Right renal pelvis (tissue), 4 donors: ENCODE measurements at regions not wholly inside any gene's neighbourhood (a gene's known extent, or its start where the extent isn't known, plus 50 kb on each side); places are given as distances from the start of the nearest gene placed in this dataset.
"Not testable (repeated sequence)": the region's sequence is repeated elsewhere in the genome, so short reads cannot be mapped to it uniquely, and the experiment has no call there.

ENCODE experiments used
- DNase-seq, 4 donors: peaks; one replicate each; pipeline ENCODE4 v3.0.0-alpha.2; 2013; ENCODE audit warnings: low read depth in 4 of 4, low spot score in 3 of 4, missing footprints in 1 of 4

GRCh38 chr15:25137013-25137412 is 182.2 kb downstream of the SNRPN start:
- DNase-seq, result no peak

GRCh38 chr15:25169318-25169717 is 214.5 kb downstream of the SNRPN start:
- DNase-seq, result no peak

GRCh38 chr15:25170113-25170731 is 215.4 kb downstream of the SNRPN start:
- DNase-seq, result no peak

- DNase-seq, result no peak
These were observed 216.0 kb downstream of the SNRPN start for GRCh38 chr15:25170781-25171110.

- no peak for DNase-seq
These were observed 216.5 kb downstream of the SNRPN start for GRCh38 chr15:25171111-25171811.

GRCh38 chr15:25171856-25172687 is 217.3 kb downstream of the SNRPN start:
- DNase-seq, result no peak

GRCh38 chr15:25172691-25173090 is 217.9 kb downstream of the SNRPN start:
- no peak for DNase-seq

GRCh38 chr15:25173241-25174028 is 218.6 kb downstream of the SNRPN start:
- DNase-seq, result no peak

- not testable (repeated sequence) for DNase-seq
These were observed 219.4 kb downstream of the SNRPN start for GRCh38 chr15:25174149-25174548.

GRCh38 chr15:25175033-25175788 is 220.4 kb downstream of the SNRPN start:
- DNase-seq, result no peak

- DNase-seq, result no peak
These were observed 221.2 kb downstream of the SNRPN start for GRCh38 chr15:25175789-25176615.

- no peak for DNase-seq
These were observed 221.8 kb downstream of the SNRPN start for GRCh38 chr15:25176616-25176923.

- no peak for DNase-seq
These were observed 222.5 kb downstream of the SNRPN start for GRCh38 chr15:25176991-25177954.

GRCh38 chr15:25177955-25178801 is 223.4 kb downstream of the SNRPN start:
- no peak for DNase-seq

GRCh38 chr15:25178835-25179672 is 224.3 kb downstream of the SNRPN start:
- no peak for DNase-seq

GRCh38 chr15:25179673-25180511 is 225.1 kb downstream of the SNRPN start:
- no peak for DNase-seq
